ENCODE measurements at regions not wholly inside any gene's neighbourhood (a gene's known extent, or its start where the extent isn't known, plus 50 kb on each side); places are given as distances from the start of the nearest gene placed in this dataset.

DNA sequence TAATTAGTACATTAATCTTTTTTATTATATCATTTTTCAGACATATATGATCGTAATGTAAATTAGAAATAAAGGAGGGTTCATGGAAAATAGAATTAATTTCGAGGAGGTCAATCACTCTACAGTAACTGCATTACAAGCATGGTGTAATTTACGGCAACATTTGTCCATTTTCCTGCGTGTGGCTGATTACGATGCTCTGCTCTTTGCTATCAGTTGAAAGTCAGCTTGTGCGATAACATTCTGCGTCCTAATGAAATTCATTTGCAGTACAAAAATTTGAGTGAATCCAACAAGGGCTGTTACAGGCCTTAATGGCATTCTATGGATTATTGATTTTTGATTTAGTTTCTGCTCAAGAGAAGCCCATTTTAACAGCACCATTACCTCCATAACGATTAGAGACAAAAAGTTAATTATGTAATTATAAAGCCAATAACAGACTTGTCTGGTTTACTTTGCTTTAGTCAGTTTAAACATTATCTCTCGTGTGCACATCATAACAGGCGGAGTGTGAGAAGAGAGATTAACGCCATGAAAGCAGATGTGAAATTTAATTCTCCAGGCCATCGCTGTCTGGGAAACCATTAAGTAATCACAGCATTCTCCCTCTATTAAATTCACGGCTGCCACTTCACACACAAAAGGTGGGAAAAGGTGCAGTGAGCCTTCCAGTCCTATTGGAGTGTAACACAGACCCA lies 256.4 kb upstream of the IRX3 start:
- no peaks in the 10 kb centered on the region for H3K36me3 ChIP-seq (ENCODE audit: control insufficient read depth in 2 of 2, insufficient read depth in 1 of 2, low read length in 2 of 2)
- CTCF ChIA-PET: no interaction called here
- no peaks in the 10 kb centered on the region for H3K4me1 ChIP-seq (ENCODE audit: control insufficient read depth, insufficient read depth, low read length)
- TF ChIP-seq ZFP69B (tag by site-specific recombination; IDR thresholded peaks at IDR 0.05) (no peak), ZBTB7A (tag by site-specific recombination; IDR thresholded peaks at IDR 0.05; ENCODE audit: low read depth) (no peak)
- no peak overlapping the region for H3K4me3 ChIP-seq (ENCODE audit: low read depth, low read length)
- POLR2A ChIA-PET: no interaction called here
- H3K9me3 ChIP-seq (ENCODE audit: control insufficient read depth, insufficient read depth, low read depth, low read length): no peaks in the 10 kb centered on the region
- no peak overlapping the region for H3K27ac ChIP-seq (ENCODE audit: extremely low read depth, low read depth, low read length)

DNA sequence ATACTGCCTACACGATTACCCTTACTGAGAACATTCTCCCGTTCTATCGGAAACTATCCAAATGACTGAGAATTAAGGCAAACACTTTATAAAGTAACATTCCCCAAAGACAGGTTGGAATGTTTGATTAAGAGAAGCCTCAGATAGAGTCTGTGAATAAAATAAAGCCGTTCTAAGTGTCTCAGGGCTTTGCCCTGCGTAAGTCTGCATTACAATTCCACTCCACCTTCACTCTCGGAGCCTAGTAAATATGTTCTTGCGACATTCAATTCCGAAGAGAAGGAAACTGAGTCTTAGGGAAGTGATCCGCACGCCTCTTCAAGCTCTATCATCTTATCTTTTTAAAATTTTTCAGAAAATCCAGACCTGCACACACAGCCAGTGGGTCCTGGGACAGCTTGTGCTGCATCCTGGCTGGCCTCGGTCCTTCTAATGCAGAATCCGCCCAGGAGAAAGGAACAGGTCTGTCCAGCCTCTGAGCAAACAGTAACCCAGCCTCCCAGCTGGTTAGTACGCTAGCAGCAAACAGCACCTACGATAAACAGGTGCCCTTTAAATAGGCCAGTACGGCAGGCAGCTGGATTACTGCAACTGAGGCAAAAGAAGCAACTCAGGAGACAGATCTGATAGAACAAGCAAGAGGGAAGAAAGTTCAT lies 254.1 kb upstream of the IRX3 start:
- no peak overlapping the region for H3K27ac ChIP-seq (ENCODE audit: extremely low read depth, low read depth, low read length)
- H3K4me3 ChIP-seq (ENCODE audit: low read depth, low read length): no peak overlapping the region
- H3K4me1 ChIP-seq (ENCODE audit: control insufficient read depth, insufficient read depth, low read length): no peaks in the 10 kb centered on the region
- ChIA-PET POLR2A (no interaction called here), CTCF (no interaction called here)
- H3K36me3 ChIP-seq (ENCODE audit: control insufficient read depth in 2 of 2, insufficient read depth in 1 of 2, low read length in 2 of 2): no peaks in the 10 kb centered on the region
- TF ChIP-seq ZNF639 (tag by site-specific recombination; IDR thresholded peaks at IDR 0.05) (no peak), ZNF202 (tag by site-specific recombination; IDR thresholded peaks at IDR 0.05; ENCODE audit: borderline replicate concordance) (no peak), GLI4 (tag by site-specific recombination; IDR thresholded peaks at IDR 0.05) (no peak), ZNF112 (tag by site-specific recombination; IDR thresholded peaks at IDR 0.05) (no peak), ZNF184 (tag by site-specific recombination; IDR thresholded peaks at IDR 0.05) (no peak), KLF7 (tag by site-specific recombination; IDR thresholded peaks at IDR 0.05; ENCODE audit: borderline replicate concordance) (no peak), ZNF510 (tag by site-specific recombination; IDR thresholded peaks at IDR 0.05; ENCODE audit: insufficient replicate concordance) (no peak), ZNF366 (tag by site-specific recombination; conservative IDR thresholded peaks at IDR 0.05) (no peak), ZNF660 (tag by site-specific recombination; IDR thresholded peaks at IDR 0.05) (no peak), KLF10 (tag by site-specific recombination; IDR thresholded peaks at IDR 0.05) (no peak), ZNF121 (tag by site-specific recombination; IDR thresholded peaks at IDR 0.05) (no peak), HOXD13 (CRISPR knock-in tag; IDR thresholded peaks at IDR 0.05; ENCODE audit: borderline replicate concordance) (no peak), ZXDB (tag by site-specific recombination; IDR thresholded peaks at IDR 0.05) (no peak), ZNF610 (tag by site-specific recombination; IDR thresholded peaks at IDR 0.05; ENCODE audit: borderline replicate concordance) (no peak), ZNF426 (tag by site-specific recombination; IDR thresholded peaks at IDR 0.05) (no peak), ZNF114 (tag by site-specific recombination; IDR thresholded peaks at IDR 0.05) (no peak), ZFP3 (tag by site-specific recombination; IDR thresholded peaks at IDR 0.05; ENCODE audit: low read depth) (no peak), ZBTB20 (tag by site-specific recombination; IDR thresholded peaks at IDR 0.05) (no peak), ZSCAN5A (tag by site-specific recombination; IDR thresholded peaks at IDR 0.05) (no peak)
- no peaks in the 10 kb centered on the region for H3K9me3 ChIP-seq (ENCODE audit: control insufficient read depth, insufficient read depth, low read depth, low read length)
